Left ventricle myocardium inferior (tissue), 1 donor: ENCODE measurements at regions not wholly inside any gene's neighbourhood (a gene's known extent, or its start where the extent isn't known, plus 50 kb on each side); places are given as distances from the start of the nearest gene placed in this dataset.

ENCODE experiments used
- DNase-seq: peaks from one replicate; pipeline ENCODE4 v3.0.0-alpha.2; 2020
- H3K27ac ChIP-seq: fragments of 200-600 bp; replicated peaks from 2 replicates; pipeline ENCODE4 v1.8.0; 2021
- H3K27me3 ChIP-seq: fragments of 200-600 bp; 2 replicates; pipeline ENCODE4 v1.8.0; 2021; ENCODE audit warnings: low read depth
- H3K36me3 ChIP-seq: fragments of 200-600 bp; 2 replicates; pipeline ENCODE4 v1.8.0; 2021
- H3K4me1 ChIP-seq: fragments of 200-600 bp; 2 replicates; pipeline ENCODE4 v1.8.0; 2021
- H3K4me3 ChIP-seq: fragments of 200-600 bp; 2 replicates; pipeline ENCODE4 v1.8.0; 2021; ENCODE audit warnings: mild to moderate bottlenecking, moderate library complexity
- H3K9me3 ChIP-seq: fragments of 200-600 bp; replicated peaks from 2 replicates; pipeline ENCODE4 v1.8.0; 2021
- CTCF ChIP-seq: fragments of 200-600 bp; IDR thresholded peaks from 2 replicates; pipeline ENCODE4 v1.8.0; 2021; ENCODE audit warnings: antibody characterized with exemption, mild to moderate bottlenecking, borderline replicate concordance
- intact Hi-C: fragments of 100-400 bp; cut with micrococcal nuclease; formaldehyde crosslinking; loops from one replicate; pipeline ENCODE4 v1.11.0; 2022
- donor health status: DM: no; HTN: yes; CAD: no; lungs with severe emphysema.

- intact Hi-C loops, result no loop called here
- no peak for TF ChIP-seq CTCF
- H3K9me3 ChIP-seq, result peaks cover 4% of the 10 kb centered on the region
- no peaks in the 10 kb centered on the region for H3K36me3 ChIP-seq
- H3K27me3 ChIP-seq, result no peaks in the 10 kb centered on the region
- H3K27ac ChIP-seq, result no peak overlapping the region
- no peak for DNase-seq
- no peaks in the 10 kb centered on the region for H3K4me1 ChIP-seq
- no peak overlapping the region for H3K4me3 ChIP-seq
Observed at GRCh38 chr2:150732491-150732890, 245.0 kb upstream of the RND3 start.

GRCh38 chr2:150732064-150732463 is 244.6 kb upstream of the RND3 start:
- no peak for DNase-seq
- no peak overlapping the region for H3K4me3 ChIP-seq
- TF ChIP-seq CTCF, result no peak
- intact Hi-C loops, result no loop called here
- no peaks in the 10 kb centered on the region for H3K4me1 ChIP-seq
- no peak overlapping the region for H3K27ac ChIP-seq
- H3K27me3 ChIP-seq, result no peaks in the 10 kb centered on the region
- no peaks in the 10 kb centered on the region for H3K36me3 ChIP-seq
- peaks cover 4% of the 10 kb centered on the region for H3K9me3 ChIP-seq

DNA sequence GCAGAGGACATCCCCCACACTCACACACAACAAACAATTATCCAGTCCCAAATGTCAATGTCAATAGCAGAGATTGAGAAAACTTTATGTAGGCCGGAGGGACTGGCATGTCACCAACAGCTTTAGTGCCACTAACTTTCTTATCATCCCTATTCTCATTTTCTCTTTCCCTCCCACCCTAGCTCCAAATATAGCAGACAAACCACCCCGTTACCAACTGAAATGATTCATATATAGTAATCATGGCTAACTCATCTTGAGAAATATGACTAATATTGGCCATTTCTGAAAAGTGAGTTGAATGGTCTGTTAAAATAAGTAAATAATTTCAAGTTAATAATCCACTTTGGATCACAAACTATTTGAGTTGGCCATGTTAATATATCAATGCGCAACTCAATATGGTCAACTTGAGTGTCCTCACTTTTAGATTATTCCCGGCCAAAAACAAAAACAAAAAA is 242.1 kb upstream of the RND3 start:
- H3K9me3 ChIP-seq, result peaks cover 18% of the 10 kb centered on the region
- H3K36me3 ChIP-seq, result no peaks in the 10 kb centered on the region
- TF ChIP-seq CTCF, result no peak
- no peak for DNase-seq
- no peak overlapping the region for H3K4me3 ChIP-seq
- H3K4me1 ChIP-seq, result no peaks in the 10 kb centered on the region
- no peak overlapping the region for H3K27ac ChIP-seq
- intact Hi-C loops, result no loop called here
- H3K27me3 ChIP-seq, result no peaks in the 10 kb centered on the region

- no peak for TF ChIP-seq CTCF
- Histone ChIP-seq H3K36me3 (no peaks in the 10 kb centered on the region), H3K27me3 (no peaks in the 10 kb centered on the region), H3K9me3 (peaks cover 5% of the 10 kb centered on the region), H3K4me3 (no peak overlapping the region), H3K4me1 (no peaks in the 10 kb centered on the region), H3K27ac (no peak overlapping the region)
- intact Hi-C loops, result no loop called here
- DNase-seq, result no peak
Observed at GRCh38 chr2:150718280-150718679, 230.8 kb upstream of the RND3 start.

DNA sequence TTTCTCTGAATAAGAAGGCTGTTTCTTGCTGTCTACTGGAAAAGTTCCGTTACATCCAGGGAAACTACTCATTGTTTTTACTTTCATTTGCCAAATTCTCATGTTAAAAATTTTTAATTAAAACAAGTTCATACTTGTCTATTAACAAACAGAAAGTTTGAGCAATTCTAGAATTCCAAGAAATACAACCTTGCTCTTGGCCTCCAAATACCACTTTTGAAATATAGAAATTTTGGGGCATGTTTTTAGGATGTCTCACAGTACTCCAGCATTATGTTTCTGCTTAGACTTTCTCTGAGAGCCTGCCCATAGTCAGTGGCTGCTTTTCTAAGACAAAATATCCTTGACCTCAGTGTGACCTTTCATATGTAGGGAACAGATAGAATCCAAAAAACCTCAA is 228.7 kb upstream of the RND3 start:
- intact Hi-C loops, result no loop called here
- Histone ChIP-seq H3K27me3 (no peaks in the 10 kb centered on the region), H3K9me3 (no peaks in the 10 kb centered on the region), H3K27ac (no peak overlapping the region), H3K4me1 (no peaks in the 10 kb centered on the region), H3K4me3 (no peak overlapping the region), H3K36me3 (no peaks in the 10 kb centered on the region)
- TF ChIP-seq CTCF, result no peak
- no peak for DNase-seq

DNA sequence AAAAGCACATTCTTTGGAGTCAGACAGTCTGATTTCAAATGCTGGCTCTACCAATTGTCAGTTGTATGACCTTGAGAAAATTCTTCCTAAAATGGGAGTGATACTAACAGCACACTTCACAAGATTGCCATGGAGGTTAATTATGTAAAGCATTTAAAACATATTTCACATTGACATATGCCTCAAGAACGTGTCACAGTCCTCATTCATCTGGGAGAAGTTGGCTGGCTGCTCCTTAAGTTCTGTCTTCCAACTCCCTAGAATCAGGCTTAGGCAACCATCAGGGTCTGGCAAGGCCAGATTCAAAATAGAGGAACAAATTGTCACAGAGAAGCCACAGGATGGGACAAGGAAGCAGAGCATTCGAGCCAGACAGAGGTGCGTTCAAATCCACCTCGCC is 228.0 kb upstream of the RND3 start:
- H3K27ac ChIP-seq, result no peak overlapping the region
- no peak overlapping the region for H3K4me3 ChIP-seq
- no peak for DNase-seq
- TF ChIP-seq CTCF, result no peak
- intact Hi-C loops, result no loop called here
- H3K27me3 ChIP-seq, result no peaks in the 10 kb centered on the region
- no peaks in the 10 kb centered on the region for H3K9me3 ChIP-seq
- no peaks in the 10 kb centered on the region for H3K36me3 ChIP-seq
- no peaks in the 10 kb centered on the region for H3K4me1 ChIP-seq
